Uterus (tissue), 2 donors: ENCODE measurements at regions not wholly inside any gene's neighbourhood (a gene's known extent, or its start where the extent isn't known, plus 50 kb on each side); places are given as distances from the start of the nearest gene placed in this dataset.

Experiments
- CTCF ChIP-seq, 4 experiments: fragments of 200-600 bp in 2 of 4; fragments of 450-650 bp in 2 of 4; sonication (generic) in 2 of 4; IDR thresholded peaks; one replicate each; pipeline ENCODE4 v1.5.1; 2016 to 2019; ENCODE audit warnings: antibody characterized with exemption in 4 of 4, mild to moderate bottlenecking in 2 of 4, moderate library complexity in 1 of 4
- POLR2A ChIP-seq, 2 donors: fragments of 450-650 bp; IDR thresholded peaks; one replicate each; pipeline ENCODE4 v1.6.1; 2016; ENCODE audit warnings: antibody characterized with exemption in 2 of 2, mild to moderate bottlenecking in 1 of 2, moderate library complexity in 1 of 2

DNA sequence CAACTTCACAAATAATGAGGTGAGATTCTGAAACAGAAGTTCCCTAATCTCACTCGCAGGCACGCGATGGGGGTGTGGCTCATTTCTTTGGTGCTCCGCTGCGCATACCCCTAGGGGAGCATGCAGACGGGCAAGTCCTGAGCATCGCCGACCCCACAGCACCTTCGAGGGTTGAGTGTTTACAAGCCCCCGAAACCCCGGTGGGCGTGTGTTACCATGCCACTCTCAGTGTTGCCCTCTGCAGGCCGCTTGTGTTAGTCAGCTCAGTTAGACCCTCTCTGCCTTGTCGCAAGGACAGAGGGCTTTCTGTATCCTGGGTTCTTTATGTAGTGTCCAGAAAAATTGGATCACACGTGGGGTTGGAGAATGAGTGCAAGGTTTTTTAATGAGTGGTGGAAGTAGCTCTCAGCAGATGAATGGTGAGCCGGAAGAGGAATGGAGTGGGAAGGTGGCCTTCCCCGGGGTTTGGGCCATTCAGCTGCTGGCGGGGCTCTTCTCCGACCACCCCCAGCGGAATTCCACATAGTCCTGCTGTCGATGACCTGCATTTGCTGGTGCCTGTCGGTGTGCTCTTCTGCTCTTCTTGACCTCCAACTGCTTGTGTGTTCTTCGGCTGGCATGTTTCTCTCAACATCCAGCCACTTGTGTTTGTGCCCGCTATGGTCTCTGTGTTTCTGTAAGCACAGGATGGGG, 191.3 kb downstream of the RPRM start:
- TF ChIP-seq CTCF (IDR thresholded peaks at IDR 0.05) = no peak
- no peak for TF ChIP-seq POLR2A (IDR thresholded peaks at IDR 0.05)
